HG03457 (cell line): ENCODE measurements at regions not wholly inside any gene's neighbourhood (a gene's known extent, or its start where the extent isn't known, plus 50 kb on each side); places are given as distances from the start of the nearest gene placed in this dataset.
"Not testable (repeated sequence)": the region's sequence is repeated elsewhere in the genome, so short reads cannot be mapped to it uniquely, and the experiment has no call there.

ENCODE experiments used
- ATAC-seq: cut with Tn5 transposase; IDR thresholded peaks from one replicate; pipeline ENCODE4 v1.9.1; 2021; ENCODE audit warnings: moderate number of reproducible peaks; ENCODE audit not compliant: unreplicated experiment

GRCh38 chr2:136332436-136333095, 214.6 kb upstream of the CXCR4 start:
- no peak for ATAC-seq

GRCh38 chr2:136331226-136331625, 213.3 kb upstream of the CXCR4 start:
- no peak for ATAC-seq

GRCh38 chr2:136328207-136328795, 210.4 kb upstream of the CXCR4 start:
- ATAC-seq: no peak

GRCh38 chr2:136327162-136327852, 209.4 kb upstream of the CXCR4 start:
- ATAC-seq: peak; percentile 68

GRCh38 chr2:136325844-136326331, 207.9 kb upstream of the CXCR4 start:
- no peak for ATAC-seq

- no peak for ATAC-seq
These were observed 207.0 kb upstream of the CXCR4 start for GRCh38 chr2:136324966-136325365.

- ATAC-seq: no peak
These were observed 206.0 kb upstream of the CXCR4 start for GRCh38 chr2:136323935-136324334.

GRCh38 chr2:136323195-136323594, 205.2 kb upstream of the CXCR4 start:
- no peak for ATAC-seq

- no peak for ATAC-seq
These were observed 204.5 kb upstream of the CXCR4 start for GRCh38 chr2:136322428-136322827.

- ATAC-seq: no peak
These were observed 201.7 kb upstream of the CXCR4 start for GRCh38 chr2:136319651-136320050.

- ATAC-seq: no peak
These were observed 201.3 kb upstream of the CXCR4 start for GRCh38 chr2:136319237-136319636.

- no peak for ATAC-seq
These were observed 196.3 kb upstream of the CXCR4 start for GRCh38 chr2:136314240-136314639.

- not testable (repeated sequence) for ATAC-seq
These were observed 194.6 kb upstream of the CXCR4 start for GRCh38 chr2:136312568-136312967.

- ATAC-seq: no peak
These were observed 193.1 kb upstream of the CXCR4 start for GRCh38 chr2:136310797-136311603.

- no peak for ATAC-seq
These were observed 192.1 kb upstream of the CXCR4 start for GRCh38 chr2:136310005-136310495.

- no peak for ATAC-seq
These were observed 190.7 kb upstream of the CXCR4 start for GRCh38 chr2:136308611-136309010.

GRCh38 chr2:136306836-136307235, 188.9 kb upstream of the CXCR4 start:
- no peak for ATAC-seq

GRCh38 chr2:136305517-136306192, 187.7 kb upstream of the CXCR4 start:
- ATAC-seq: peak; percentile 93

GRCh38 chr2:136301006-136301405, 183.1 kb upstream of the CXCR4 start:
- ATAC-seq: no peak

GRCh38 chr2:136298631-136299030, 180.7 kb upstream of the CXCR4 start:
- no peak for ATAC-seq

- ATAC-seq: no peak
These were observed 180.0 kb upstream of the CXCR4 start for GRCh38 chr2:136297994-136298393.
